Mammary epithelial cell (primary cell): ENCODE measurements at regions not wholly inside any gene's neighbourhood (a gene's known extent, or its start where the extent isn't known, plus 50 kb on each side); places are given as distances from the start of the nearest gene placed in this dataset.

Source experiments
- CTCF ChIP-seq, 2 donors: IDR thresholded peaks in 1 of 2; conservative IDR thresholded peaks in 1 of 2; 2 replicates each; pipeline ENCODE4 v1.5.1; 2011 to 2012; ENCODE audit warnings: inconsistent platforms in 2 of 2, low read length in 2 of 2, mild to moderate bottlenecking in 2 of 2, control low read depth in 1 of 2, low read depth in 1 of 2; ENCODE audit not compliant: insufficient read depth in 1 of 2; ENCODE audit errors: extremely low read depth in 1 of 2
- EZH2 ChIP-seq: IDR thresholded peaks from 2 replicates; pipeline ENCODE4 v1.6.1; 2012; ENCODE audit warnings: low read length, inconsistent platforms, borderline replicate concordance

GRCh38 chr2:239745386-239746227 is 279.5 kb downstream of the NDUFA10 start:
- TF ChIP-seq CTCF (conservative IDR thresholded peaks at IDR 0.05 in 1 of 2, IDR thresholded peaks at IDR 0.05 in 1 of 2; ENCODE audit: extremely low read depth in 1 of 2, insufficient read depth in 1 of 2, low read depth in 1 of 2, low read length in 2 of 2): no peak
- TF ChIP-seq EZH2: no peak
